Gastroesophageal sphincter (tissue), 3 donors: ENCODE measurements at regions not wholly inside any gene's neighbourhood (a gene's known extent, or its start where the extent isn't known, plus 50 kb on each side); places are given as distances from the start of the nearest gene placed in this dataset.

ENCODE experiments used
- POLR2A ChIP-seq, 2 donors: fragments of 450-650 bp; IDR thresholded peaks; one replicate each; pipeline ENCODE4 v1.6.1; 2017; ENCODE audit warnings: antibody characterized with exemption in 2 of 2, mild to moderate bottlenecking in 2 of 2, moderate library complexity in 1 of 2
- TF ChIP-seq, protein P1 (sequence below), 4 experiments: fragments of 200-600 bp in 2 of 4; fragments of 450-650 bp in 2 of 4; sonication (generic) in 1 of 4; IDR thresholded peaks; one replicate each; pipeline ENCODE4 v1.5.1; 2017 to 2019; ENCODE audit warnings: antibody characterized with exemption in 4 of 4, mild to moderate bottlenecking in 2 of 4, moderate library complexity in 2 of 4

DNA sequence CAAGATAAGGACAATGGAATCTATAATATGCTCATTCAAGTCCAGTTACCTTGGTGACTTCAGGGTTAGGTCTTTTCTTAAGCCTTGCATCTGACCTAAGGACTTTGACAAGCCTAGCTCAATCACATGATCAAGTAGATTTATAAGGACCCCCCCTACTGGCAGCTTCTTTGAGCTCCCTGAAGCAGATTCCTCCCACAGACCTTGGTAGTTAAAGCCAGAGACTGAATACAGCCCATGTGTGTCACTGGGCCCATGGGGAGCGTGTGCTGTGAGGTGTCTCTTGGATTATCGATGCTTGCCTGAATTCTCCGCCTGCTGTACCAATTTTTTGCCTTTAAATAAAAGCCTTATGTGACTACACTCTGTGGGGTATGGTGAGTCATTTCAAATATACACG is 372.7 kb upstream of the RGS17 start:
- TF ChIP-seq, protein P1, sequence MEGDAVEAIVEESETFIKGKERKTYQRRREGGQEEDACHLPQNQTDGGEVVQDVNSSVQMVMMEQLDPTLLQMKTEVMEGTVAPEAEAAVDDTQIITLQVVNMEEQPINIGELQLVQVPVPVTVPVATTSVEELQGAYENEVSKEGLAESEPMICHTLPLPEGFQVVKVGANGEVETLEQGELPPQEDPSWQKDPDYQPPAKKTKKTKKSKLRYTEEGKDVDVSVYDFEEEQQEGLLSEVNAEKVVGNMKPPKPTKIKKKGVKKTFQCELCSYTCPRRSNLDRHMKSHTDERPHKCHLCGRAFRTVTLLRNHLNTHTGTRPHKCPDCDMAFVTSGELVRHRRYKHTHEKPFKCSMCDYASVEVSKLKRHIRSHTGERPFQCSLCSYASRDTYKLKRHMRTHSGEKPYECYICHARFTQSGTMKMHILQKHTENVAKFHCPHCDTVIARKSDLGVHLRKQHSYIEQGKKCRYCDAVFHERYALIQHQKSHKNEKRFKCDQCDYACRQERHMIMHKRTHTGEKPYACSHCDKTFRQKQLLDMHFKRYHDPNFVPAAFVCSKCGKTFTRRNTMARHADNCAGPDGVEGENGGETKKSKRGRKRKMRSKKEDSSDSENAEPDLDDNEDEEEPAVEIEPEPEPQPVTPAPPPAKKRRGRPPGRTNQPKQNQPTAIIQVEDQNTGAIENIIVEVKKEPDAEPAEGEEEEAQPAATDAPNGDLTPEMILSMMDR (IDR thresholded peaks at IDR 0.05), result no peak
- TF ChIP-seq POLR2A (IDR thresholded peaks at IDR 0.05), result no peak
